ENCODE measurements at regions not wholly inside any gene's neighbourhood (a gene's known extent, or its start where the extent isn't known, plus 50 kb on each side); places are given as distances from the start of the nearest gene placed in this dataset.

- TF ChIP-seq CTCF (IDR thresholded peaks at IDR 0.05), result no peak
- TF ChIP-seq POLR2A (IDR thresholded peaks at IDR 0.05), result no peak
These were observed 410.1 kb upstream of the TSHZ3 start for GRCh38 chr19:31759359-31759758.
